A673 (cell line): ENCODE measurements at regions not wholly inside any gene's neighbourhood (a gene's known extent, or its start where the extent isn't known, plus 50 kb on each side); places are given as distances from the start of the nearest gene placed in this dataset.

ENCODE experiments used
- BruUV-seq: library from RNA; stranded (reverse); fragments of 400-500 nt; replicated peaks from 2 replicates; lab custom pipeline; 2021; lab: Mats Ljungman, UMichigan
- CTCF ChIA-PET: fragments of 300-600 bp; sonication (Branson Sonifier 250); formaldehyde crosslinking; loops from one replicate; lab custom pipeline; 2022; ENCODE audit warnings: antibody characterized with exemption; lab: Charles Lee
- POLR2A ChIA-PET: fragments of 300-600 bp; sonication (Branson Sonifier 250); formaldehyde crosslinking; loops from one replicate; lab custom pipeline; 2022; ENCODE audit warnings: antibody characterized with exemption; ENCODE audit not compliant: low non-redundant PET; lab: Charles Lee
- DNase-seq: peaks from one replicate; pipeline ENCODE4 v3.0.0-alpha.2; 2015; ENCODE audit warnings: low spot score
- H3K27ac ChIP-seq: fragments of 200-600 bp; sonication (generic); 2 replicates; pipeline ENCODE4 v1.5.1; 2016; ENCODE audit warnings: mixed run types, low read depth, mild to moderate bottlenecking, mixed read lengths, antibody characterized with exemption, low read length; ENCODE audit not compliant: poor library complexity, severe bottlenecking
- H3K27me3 ChIP-seq: fragments of 200-600 bp; sonication (generic); replicated peaks from 2 replicates; pipeline ENCODE4 v1.6.1; 2017; ENCODE audit warnings: mixed run types, low read depth, mild to moderate bottlenecking, mixed read lengths, antibody characterized with exemption, low read length; ENCODE audit not compliant: insufficient read depth, poor library complexity
- H3K36me3 ChIP-seq: fragments of 200-600 bp; sonication (generic); 2 replicates; pipeline ENCODE4 v1.6.1; 2016; ENCODE audit warnings: mixed run types, mild to moderate bottlenecking, mixed read lengths, antibody characterized with exemption, low read length; ENCODE audit not compliant: insufficient read depth, poor library complexity, severe bottlenecking
- H3K4me1 ChIP-seq: fragments of 200-600 bp; sonication (generic); 2 replicates; pipeline ENCODE4 v1.6.1; 2017; ENCODE audit warnings: mixed run types, mild to moderate bottlenecking, mixed read lengths, antibody characterized with exemption, low read length; ENCODE audit not compliant: insufficient read depth, poor library complexity, severe bottlenecking
- H3K4me3 ChIP-seq: fragments of 200-600 bp; sonication (generic); 2 replicates; pipeline ENCODE4 v1.5.1; 2016; ENCODE audit warnings: low read depth, mixed run types, mild to moderate bottlenecking, mixed read lengths, low read length; ENCODE audit not compliant: poor library complexity, severe bottlenecking
- H3K9me3 ChIP-seq: fragments of 200-600 bp; sonication (generic); 2 replicates; pipeline ENCODE4 v1.6.1; 2016; ENCODE audit warnings: mixed run types, low read depth, mild to moderate bottlenecking, mixed read lengths, antibody characterized with exemption, low read length; ENCODE audit not compliant: poor library complexity, severe bottlenecking
- EZH2 ChIP-seq: fragments of 200-600 bp; sonication (generic); IDR thresholded peaks from 2 replicates; pipeline ENCODE4 v1.6.1; 2017; ENCODE audit warnings: borderline replicate concordance, low read depth, mild to moderate bottlenecking, mixed read lengths, antibody characterized with exemption, low read length; ENCODE audit not compliant: poor library complexity, severe bottlenecking
- intact Hi-C: fragments of 100-400 bp; cut with micrococcal nuclease; formaldehyde crosslinking; loops from one replicate; pipeline ENCODE4 v1.10.0; 2022; ENCODE audit not compliant: unreplicated experiment
- TF ChIP-seq, protein P1 (sequence below): fragments of 300-800, 200-600 bp; sonication (generic); conservative IDR thresholded peaks from 2 replicates; pipeline ENCODE4 v1.5.1; 2017; ENCODE audit warnings: low read depth, mild to moderate bottlenecking, antibody characterized with exemption, low read length, moderate library complexity, mixed read lengths

DNA sequence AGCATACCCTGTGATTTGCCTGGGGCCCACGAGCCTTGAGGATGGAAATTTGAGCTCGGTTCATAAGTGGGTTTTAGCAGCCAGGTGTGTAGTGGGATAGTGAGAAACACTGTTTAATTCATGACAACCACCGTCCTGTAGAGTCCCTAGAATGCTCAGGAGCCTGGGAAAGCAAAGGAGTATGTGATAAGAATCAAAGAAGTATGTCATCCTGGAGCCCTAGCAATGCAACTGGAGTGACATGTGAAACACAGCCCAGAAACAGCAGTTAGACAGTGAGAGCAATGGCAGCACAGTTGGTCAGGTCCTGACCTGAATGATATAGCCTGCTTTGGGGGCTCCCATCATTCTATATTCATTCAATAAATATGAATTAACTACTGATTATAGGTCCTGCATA lies 161.2 kb upstream of the ECI2 start:
- no peak overlapping the region for H3K27ac ChIP-seq
- CTCF ChIA-PET, result no interaction called here
- H3K9me3 ChIP-seq, result no peaks in the 10 kb centered on the region
- H3K27me3 ChIP-seq, result no peaks in the 10 kb centered on the region
- TF ChIP-seq, protein P1, sequence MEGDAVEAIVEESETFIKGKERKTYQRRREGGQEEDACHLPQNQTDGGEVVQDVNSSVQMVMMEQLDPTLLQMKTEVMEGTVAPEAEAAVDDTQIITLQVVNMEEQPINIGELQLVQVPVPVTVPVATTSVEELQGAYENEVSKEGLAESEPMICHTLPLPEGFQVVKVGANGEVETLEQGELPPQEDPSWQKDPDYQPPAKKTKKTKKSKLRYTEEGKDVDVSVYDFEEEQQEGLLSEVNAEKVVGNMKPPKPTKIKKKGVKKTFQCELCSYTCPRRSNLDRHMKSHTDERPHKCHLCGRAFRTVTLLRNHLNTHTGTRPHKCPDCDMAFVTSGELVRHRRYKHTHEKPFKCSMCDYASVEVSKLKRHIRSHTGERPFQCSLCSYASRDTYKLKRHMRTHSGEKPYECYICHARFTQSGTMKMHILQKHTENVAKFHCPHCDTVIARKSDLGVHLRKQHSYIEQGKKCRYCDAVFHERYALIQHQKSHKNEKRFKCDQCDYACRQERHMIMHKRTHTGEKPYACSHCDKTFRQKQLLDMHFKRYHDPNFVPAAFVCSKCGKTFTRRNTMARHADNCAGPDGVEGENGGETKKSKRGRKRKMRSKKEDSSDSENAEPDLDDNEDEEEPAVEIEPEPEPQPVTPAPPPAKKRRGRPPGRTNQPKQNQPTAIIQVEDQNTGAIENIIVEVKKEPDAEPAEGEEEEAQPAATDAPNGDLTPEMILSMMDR, result no peak
- TF ChIP-seq EZH2, result no peak
- H3K36me3 ChIP-seq, result no peaks in the 10 kb centered on the region
- no peak overlapping the region for H3K4me3 ChIP-seq
- no peaks in the 10 kb centered on the region for H3K4me1 ChIP-seq
- intact Hi-C loops, result no loop called here
- BruUV-seq, result no TSS peak
- POLR2A ChIA-PET, result no interaction called here
- no peak for DNase-seq

DNA sequence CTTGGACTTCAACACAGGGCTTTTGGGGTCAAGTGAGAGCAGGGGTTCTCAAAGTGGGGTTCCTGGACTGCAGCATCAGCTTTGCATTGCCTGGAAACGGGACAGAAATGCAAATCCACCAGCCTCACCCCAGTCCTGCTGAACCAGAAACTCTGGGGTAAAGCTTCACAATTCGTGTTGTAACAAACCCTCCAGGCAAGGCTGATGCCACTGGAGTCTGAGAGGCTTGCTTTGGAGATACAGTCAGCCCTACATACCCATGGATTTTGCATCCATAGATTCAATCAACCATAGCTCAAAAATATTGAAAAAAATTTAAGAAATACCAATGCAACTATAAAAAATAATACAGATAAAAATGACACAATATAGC lies 160.4 kb upstream of the ECI2 start:
- ChIA-PET CTCF (interaction anchor here (0.6 kb wide), 1 partner anchor 1016 kb away, joined by 4 read pairs; no protein-coding TSS in a partner anchor), POLR2A (no interaction called here)
- DNase-seq, result no peak
- no peaks in the 10 kb centered on the region for H3K36me3 ChIP-seq
- H3K9me3 ChIP-seq, result no peaks in the 10 kb centered on the region
- H3K4me3 ChIP-seq, result no peak overlapping the region
- H3K27ac ChIP-seq, result no peak overlapping the region
- no peaks in the 10 kb centered on the region for H3K4me1 ChIP-seq
- no TSS peak for BruUV-seq
- H3K27me3 ChIP-seq, result no peaks in the 10 kb centered on the region
- intact Hi-C loops, result no loop called here
- TF ChIP-seq EZH2, result no peak
- TF ChIP-seq, protein P1, result no peak

DNA sequence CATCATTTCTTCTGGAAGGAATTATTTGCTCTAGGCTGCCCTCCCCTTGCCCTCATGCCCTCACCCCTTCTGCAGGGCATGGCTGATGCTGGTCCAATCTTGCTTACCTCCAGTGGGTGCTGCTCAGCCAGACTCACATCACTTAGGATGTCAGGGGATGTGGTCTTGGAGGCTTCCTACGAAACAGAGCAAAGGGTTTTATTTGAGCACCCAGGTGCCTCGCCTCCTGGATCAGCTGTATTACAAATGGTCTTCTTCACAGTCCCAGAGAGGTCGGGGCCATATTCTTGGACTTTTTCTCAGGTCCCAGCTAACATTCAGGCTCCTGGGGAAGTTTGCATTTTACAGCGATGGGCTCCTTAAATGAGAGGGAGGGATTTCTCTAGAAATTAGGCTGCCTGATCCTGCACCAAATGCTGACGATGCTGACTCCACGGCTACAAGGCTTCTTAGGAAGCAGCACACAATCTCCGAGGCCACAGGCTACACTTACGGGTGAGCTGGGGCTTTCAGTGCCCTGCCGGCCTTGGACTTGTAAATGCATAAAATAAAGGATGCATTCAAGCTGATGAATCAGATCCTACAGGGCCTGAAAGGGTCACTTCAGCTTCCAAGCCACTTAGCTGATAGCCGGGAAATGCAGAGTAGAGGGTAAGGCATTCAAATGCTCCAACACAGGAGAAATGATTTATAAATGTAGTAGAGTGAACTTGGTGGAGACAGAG lies 159.8 kb upstream of the ECI2 start:
- intact Hi-C loops, result no loop called here
- ChIA-PET POLR2A (no interaction called here), CTCF (interaction anchor here (0.6 kb wide), 1 partner anchor 1016 kb away, joined by 4 read pairs; no protein-coding TSS in a partner anchor)
- no peak for DNase-seq
- no peaks in the 10 kb centered on the region for H3K4me1 ChIP-seq
- no peaks in the 10 kb centered on the region for H3K36me3 ChIP-seq
- no peak overlapping the region for H3K27ac ChIP-seq
- no peak overlapping the region for H3K4me3 ChIP-seq
- H3K27me3 ChIP-seq, result no peaks in the 10 kb centered on the region
- BruUV-seq, result no TSS peak
- no peak for TF ChIP-seq EZH2
- TF ChIP-seq, protein P1, result no peak
- no peaks in the 10 kb centered on the region for H3K9me3 ChIP-seq
